T-helper 2 cell treated with Interferon-gamma antibody and Interleukin-4, amounts not matched to agents 5 μg/mL and 100 μg/mL, for 36 hours (primary cell): ENCODE measurements at regions not wholly inside any gene's neighbourhood (a gene's known extent, or its start where the extent isn't known, plus 50 kb on each side); places are given as distances from the start of the nearest gene placed in this dataset.
"Not testable (repeated sequence)": the region's sequence is repeated elsewhere in the genome, so short reads cannot be mapped to it uniquely, and the experiment has no call there.

Experiments used
- DNase-seq: peaks from one replicate; pipeline ENCODE4 v3.0.0; 2021; ENCODE audit warnings: low spot score
- H3K27ac Mint-ChIP-seq: one replicate; pipeline ENCODE4 v1.8.0; 2021; ENCODE audit warnings: mild to moderate bottlenecking, mixed read lengths
- H3K27me3 Mint-ChIP-seq: one replicate; pipeline ENCODE4 v1.8.0; 2021; ENCODE audit warnings: low read depth, mixed read lengths
- H3K36me3 Mint-ChIP-seq: one replicate; pipeline ENCODE4 v1.8.0; 2021; ENCODE audit warnings: low read depth, mixed read lengths
- H3K4me1 Mint-ChIP-seq: one replicate; pipeline ENCODE4 v1.8.0; 2021; ENCODE audit warnings: low read depth, mixed read lengths
- H3K4me3 Mint-ChIP-seq: one replicate; pipeline ENCODE4 v1.8.0; 2022; ENCODE audit warnings: mild to moderate bottlenecking, moderate library complexity, mixed read lengths
- H3K9me3 Mint-ChIP-seq: one replicate; pipeline ENCODE4 v1.8.0; 2021; ENCODE audit warnings: mixed read lengths

DNA sequence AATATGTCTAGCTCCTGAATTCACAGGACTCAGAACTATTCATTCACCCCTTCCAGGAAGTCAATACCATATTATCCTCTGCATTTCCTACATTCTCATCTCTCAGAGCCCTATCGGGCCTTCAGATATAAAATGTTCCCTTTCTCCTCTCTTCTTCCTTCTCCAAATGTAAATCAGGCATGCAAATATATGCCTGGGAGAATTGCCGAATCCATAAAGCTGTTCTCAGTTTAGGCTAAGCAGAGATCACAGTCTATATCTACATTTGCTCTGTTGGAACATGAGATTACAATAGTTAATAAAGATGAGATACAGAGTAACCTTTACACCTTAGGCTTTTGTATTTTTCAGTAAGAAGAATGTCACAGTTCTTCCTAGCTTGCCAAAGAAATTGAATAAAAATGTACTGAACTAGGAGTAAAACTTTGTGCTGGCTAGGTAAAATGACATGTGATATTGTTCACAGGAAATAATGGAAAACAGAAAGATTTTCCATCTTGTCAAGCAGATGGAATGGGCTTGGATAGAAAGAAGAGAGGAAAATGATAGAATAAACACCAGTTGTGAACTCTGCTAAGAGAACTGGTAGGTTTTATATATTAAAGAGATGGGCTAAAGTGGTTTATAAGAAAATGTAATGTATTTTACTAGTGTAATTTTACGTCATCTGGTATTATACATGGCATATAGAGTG, 161.5 kb downstream of the NRIP1 start:
- Mint-ChIP-seq H3K36me3 (no peaks in the 10 kb centered on the region), H3K9me3 (no peaks in the 10 kb centered on the region), H3K4me3 (no peak overlapping the region), H3K27me3 (no peaks in the 10 kb centered on the region), H3K4me1 (peaks cover 11% of the 10 kb centered on the region), H3K27ac (no peak overlapping the region)
- no peak for DNase-seq

DNA sequence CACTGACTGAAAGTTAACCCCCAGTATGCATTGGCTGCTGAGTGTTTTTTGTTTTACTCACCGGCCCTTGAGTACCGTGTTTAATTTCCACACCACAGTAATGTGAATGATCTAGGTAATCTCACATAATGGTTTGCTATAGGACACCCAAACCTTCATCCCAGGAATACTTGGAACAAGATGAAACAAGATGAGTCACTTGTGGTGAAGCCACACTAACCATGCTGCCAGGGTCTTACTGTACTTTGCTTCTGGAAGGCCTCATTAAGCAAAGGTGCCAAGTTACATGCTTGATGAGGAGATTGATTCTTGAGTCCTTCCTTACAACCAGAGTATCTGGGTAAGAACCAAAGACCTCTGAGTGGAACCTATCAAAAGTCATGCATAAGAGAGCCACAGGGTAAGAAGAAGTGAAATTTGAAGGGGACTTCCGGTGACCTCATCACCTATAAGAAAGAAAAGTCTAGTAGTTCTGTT, 163.3 kb downstream of the NRIP1 start:
- Mint-ChIP-seq H3K4me3 (no peak overlapping the region), H3K27me3 (no peaks in the 10 kb centered on the region), H3K36me3 (no peaks in the 10 kb centered on the region), H3K4me1 (peaks cover 11% of the 10 kb centered on the region), H3K9me3 (no peaks in the 10 kb centered on the region), H3K27ac (no peak overlapping the region)
- peak; percentile 19 for DNase-seq

DNA sequence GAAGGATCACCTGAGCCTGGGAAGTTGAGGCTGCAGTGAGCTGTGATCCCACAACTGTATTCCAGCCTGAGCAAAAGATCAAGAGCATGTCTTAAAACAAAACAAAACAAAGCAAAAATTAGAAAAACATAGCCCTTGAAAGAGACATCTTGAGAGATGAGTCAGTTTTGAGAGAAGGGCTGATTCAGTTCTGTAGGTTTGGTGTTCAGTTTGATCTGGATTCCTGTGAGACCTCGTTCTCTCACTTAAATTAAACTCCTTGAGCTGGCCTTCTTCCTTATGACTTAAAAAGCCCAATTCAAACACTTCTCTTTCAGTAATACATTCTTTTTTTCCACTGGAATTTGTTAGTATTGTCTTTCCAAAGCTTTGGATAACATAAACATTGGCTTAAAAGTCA, 164.2 kb downstream of the NRIP1 start:
- H3K9me3 Mint-ChIP-seq = no peaks in the 10 kb centered on the region
- H3K4me3 Mint-ChIP-seq = no peak overlapping the region
- DNase-seq = no peak
- H3K4me1 Mint-ChIP-seq = peaks cover 11% of the 10 kb centered on the region
- no peaks in the 10 kb centered on the region for H3K36me3 Mint-ChIP-seq
- no peaks in the 10 kb centered on the region for H3K27me3 Mint-ChIP-seq
- no peak overlapping the region for H3K27ac Mint-ChIP-seq

DNA sequence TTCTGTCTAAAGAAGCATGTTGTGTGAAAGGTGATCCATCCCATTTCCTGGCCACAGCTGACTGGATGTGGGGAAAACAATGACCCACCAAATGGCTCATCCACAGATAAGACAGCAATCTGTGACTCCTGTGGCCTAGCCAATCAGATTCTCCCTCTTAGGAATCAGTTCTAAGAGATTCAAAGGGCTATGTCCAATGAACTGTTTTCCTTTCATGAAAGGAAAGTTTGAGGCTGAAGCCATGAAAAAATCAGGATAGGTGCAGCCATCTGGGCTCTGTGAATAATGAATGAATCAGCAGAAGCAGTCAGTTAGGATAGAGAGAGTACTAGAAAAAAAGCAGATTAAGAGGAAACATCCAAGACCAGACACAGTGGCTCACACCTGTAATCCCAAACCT, 164.7 kb downstream of the NRIP1 start:
- H3K4me3 Mint-ChIP-seq = no peak overlapping the region
- H3K4me1 Mint-ChIP-seq = peaks cover 11% of the 10 kb centered on the region
- no peak for DNase-seq
- no peaks in the 10 kb centered on the region for H3K9me3 Mint-ChIP-seq
- no peak overlapping the region for H3K27ac Mint-ChIP-seq
- no peaks in the 10 kb centered on the region for H3K27me3 Mint-ChIP-seq
- H3K36me3 Mint-ChIP-seq = no peaks in the 10 kb centered on the region

DNA sequence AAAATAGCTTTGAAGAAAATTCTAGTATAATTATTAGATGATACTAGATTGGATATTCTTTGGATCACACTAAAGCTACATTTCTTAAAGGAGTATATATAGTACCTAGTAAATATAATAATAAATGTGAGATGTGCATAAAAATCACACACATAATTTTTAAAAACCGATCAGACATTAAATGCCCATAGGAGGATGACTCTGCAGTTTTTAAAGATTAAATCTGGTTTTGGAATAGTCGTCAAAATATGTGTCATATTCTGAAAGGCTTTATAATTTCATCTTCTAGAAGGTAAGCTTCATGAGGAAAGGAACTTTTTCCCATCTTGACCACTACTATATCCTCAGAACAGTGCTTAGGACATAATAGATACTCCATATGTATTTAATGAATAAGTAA, 169.0 kb downstream of the NRIP1 start:
- H3K36me3 Mint-ChIP-seq = no peaks in the 10 kb centered on the region
- no peak overlapping the region for H3K27ac Mint-ChIP-seq
- peaks cover 5% of the 10 kb centered on the region for H3K4me1 Mint-ChIP-seq
- no peak for DNase-seq
- no peak overlapping the region for H3K4me3 Mint-ChIP-seq
- H3K9me3 Mint-ChIP-seq = no peaks in the 10 kb centered on the region
- H3K27me3 Mint-ChIP-seq = no peaks in the 10 kb centered on the region

DNA sequence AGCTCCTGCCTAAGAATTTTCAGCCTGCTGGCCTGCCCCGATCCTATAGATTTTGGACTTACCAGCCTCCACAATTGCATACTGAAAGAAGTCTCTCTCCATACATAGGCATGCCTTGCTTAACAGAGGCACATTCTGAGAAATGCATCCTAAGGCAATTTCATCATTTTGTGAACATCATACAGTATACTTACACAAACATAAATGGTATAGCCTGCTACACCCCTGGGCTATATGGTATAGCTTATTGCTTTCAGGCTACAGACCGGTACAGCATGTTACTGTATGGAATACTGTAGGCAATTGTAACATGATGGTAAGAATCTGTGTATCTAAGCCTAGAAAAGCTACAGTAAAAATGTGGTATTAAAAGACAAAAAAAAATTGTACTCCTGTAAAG, 174.7 kb downstream of the NRIP1 start:
- Mint-ChIP-seq H3K4me3 (no peak overlapping the region), H3K4me1 (no peaks in the 10 kb centered on the region), H3K27ac (no peak overlapping the region), H3K9me3 (no peaks in the 10 kb centered on the region), H3K27me3 (no peaks in the 10 kb centered on the region), H3K36me3 (no peaks in the 10 kb centered on the region)
- DNase-seq = no peak

DNA sequence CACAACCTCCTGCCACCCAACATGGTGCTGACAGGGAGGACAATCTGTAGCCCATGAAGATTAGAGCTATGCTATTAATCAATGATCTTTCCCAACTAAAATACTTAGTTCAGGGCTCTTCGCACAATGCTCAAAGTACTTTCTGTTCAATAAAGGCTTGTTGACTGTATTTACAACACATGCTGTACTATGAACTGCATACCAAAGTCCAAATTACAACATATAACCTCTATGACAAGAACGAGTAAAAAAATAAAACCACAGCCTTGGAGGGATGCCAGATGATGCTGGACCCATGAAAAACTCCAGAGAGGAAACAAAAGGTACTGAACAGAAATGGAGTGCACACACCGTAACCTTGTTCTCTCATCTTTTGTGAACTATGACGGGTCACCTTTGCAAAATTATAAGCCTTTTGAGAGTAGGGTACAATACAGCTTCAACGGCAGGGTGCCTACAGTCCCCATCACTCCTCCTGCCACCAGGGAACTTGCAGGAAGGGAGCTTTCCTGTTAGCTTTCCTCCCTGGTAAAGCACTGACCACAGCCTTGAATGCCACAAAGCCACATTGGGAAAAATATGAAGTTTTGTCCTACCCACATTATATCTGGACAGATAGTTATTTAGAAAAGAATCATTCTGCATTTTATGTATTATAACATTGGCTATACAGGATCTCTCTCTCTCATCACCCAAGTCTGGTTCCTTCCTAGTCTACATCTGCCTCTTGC, 175.6 kb downstream of the NRIP1 start:
- Mint-ChIP-seq H3K27me3 (no peaks in the 10 kb centered on the region), H3K4me1 (no peaks in the 10 kb centered on the region), H3K9me3 (no peaks in the 10 kb centered on the region), H3K27ac (no peak overlapping the region), H3K4me3 (no peak overlapping the region), H3K36me3 (no peaks in the 10 kb centered on the region)
- DNase-seq = no peak

DNA sequence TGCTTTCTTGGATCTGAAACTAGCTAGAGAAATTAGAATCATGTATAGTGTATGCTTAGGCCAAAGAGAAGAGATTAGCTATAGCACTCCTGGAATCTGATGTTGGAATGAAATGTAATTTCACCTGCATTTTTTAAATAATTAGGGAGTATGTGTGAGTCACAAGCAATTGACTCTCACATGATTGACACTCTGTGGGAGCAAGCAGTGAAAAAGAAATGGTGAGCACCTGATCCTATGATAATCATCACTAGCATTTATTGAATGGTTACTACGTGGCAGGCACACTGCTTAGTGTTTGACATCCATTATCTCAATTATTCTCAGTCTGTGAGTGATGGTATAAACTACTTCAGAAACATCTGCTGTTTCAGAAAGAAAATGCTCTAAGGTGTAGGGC, 176.6 kb downstream of the NRIP1 start:
- no peak overlapping the region for H3K27ac Mint-ChIP-seq
- no peaks in the 10 kb centered on the region for H3K4me1 Mint-ChIP-seq
- no peaks in the 10 kb centered on the region for H3K9me3 Mint-ChIP-seq
- no peak for DNase-seq
- H3K4me3 Mint-ChIP-seq = no peak overlapping the region
- H3K27me3 Mint-ChIP-seq = no peaks in the 10 kb centered on the region
- H3K36me3 Mint-ChIP-seq = no peaks in the 10 kb centered on the region

DNA sequence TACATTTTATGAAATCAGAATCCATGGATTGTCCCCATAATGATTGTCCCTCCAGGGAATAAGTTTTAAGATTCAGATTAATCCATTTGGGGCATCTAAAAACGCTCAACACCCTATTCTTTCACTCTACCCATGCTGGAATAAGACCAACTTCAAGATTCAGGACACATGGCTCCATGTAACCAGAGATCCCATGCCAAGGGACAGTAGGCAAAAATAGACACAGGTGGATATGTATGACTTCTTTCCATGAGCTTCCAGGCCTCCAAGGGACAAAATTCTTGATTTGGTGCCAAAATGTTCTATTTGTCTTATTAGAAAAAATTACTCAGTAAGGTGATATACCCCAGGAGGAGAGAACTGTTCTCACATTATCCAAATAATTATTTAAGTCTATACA, 178.8 kb downstream of the NRIP1 start:
- Mint-ChIP-seq H3K9me3 (no peaks in the 10 kb centered on the region), H3K27me3 (no peaks in the 10 kb centered on the region), H3K4me1 (no peaks in the 10 kb centered on the region), H3K27ac (no peak overlapping the region), H3K4me3 (no peak overlapping the region), H3K36me3 (no peaks in the 10 kb centered on the region)
- DNase-seq = no peak

DNA sequence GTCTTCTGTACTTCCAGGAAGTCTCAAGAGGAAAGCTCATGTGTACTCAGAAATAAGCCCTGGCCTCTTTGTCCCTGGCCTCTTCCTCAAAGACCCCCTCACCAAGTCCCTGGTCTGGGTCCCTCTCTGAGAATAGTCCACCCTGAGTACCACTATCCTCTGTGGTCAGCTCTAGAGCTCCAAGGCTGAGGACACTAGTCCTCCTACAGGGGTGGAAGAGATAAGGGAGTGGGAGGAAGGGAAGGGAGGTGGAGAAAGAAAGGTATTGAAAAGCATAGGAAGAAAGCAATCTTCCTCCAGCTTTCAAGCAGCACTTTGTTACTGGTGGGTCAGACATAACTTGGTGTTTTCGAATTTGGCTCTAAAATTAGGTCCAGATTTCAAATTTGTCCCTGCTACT, 181.4 kb downstream of the NRIP1 start:
- Mint-ChIP-seq H3K27ac (no peak overlapping the region), H3K4me1 (no peaks in the 10 kb centered on the region), H3K36me3 (no peaks in the 10 kb centered on the region), H3K9me3 (no peaks in the 10 kb centered on the region), H3K4me3 (no peak overlapping the region), H3K27me3 (no peaks in the 10 kb centered on the region)
- no peak for DNase-seq

DNA sequence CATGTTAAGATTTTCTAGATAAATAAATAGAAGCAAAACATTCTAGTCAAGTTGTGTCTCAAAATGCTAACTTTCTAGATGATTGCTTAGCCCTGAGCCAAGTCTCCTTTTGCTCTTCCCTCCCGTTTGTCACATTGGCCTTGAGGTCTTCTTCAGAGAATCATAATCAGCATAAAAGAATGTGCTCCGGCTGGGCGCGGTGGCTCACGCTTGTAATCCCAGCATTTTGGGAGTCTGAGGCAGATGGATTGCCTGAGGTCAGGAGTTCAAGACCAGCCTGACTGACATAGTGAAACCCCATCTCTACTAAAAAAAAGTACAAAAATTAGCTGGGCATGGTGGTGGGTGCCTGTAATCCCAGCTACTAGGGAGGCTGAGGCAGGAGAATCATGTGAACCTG, 182.3 kb downstream of the NRIP1 start:
- H3K4me3 Mint-ChIP-seq, H3K27me3 Mint-ChIP-seq, H3K4me1 Mint-ChIP-seq, DNase-seq, H3K9me3 Mint-ChIP-seq, H3K27ac Mint-ChIP-seq, H3K36me3 Mint-ChIP-seq: not testable (repeated sequence)

DNA sequence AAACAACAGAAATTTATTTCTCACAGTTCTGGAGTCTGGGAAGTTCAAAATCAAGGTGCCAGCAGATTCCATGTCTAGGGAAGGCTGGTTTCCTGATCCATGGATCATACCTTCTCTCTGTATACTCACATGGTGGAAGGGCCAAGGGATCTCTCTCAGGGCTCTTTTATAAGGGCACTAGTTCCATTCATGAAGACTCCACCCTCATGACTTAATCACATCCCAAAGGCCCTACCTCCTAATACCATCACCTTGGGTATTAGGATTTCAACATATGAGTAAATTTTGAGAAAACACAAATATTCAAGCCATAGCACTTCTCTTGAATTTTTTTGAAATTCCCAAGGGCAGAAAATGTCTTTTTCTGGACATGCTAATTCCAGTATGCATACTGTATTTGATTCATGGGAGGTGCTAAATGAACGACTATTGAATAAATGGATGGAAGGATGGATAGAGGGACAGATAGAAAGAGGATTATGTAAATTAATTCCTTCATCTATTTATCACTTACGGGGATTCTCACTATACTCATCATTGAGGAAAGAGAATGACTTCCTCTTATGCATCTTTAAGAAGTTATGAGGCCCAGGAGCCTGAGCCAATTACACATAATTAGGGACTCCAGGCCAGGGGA, 182.8 kb downstream of the NRIP1 start:
- Mint-ChIP-seq H3K4me3 (no peak overlapping the region), H3K4me1 (no peaks in the 10 kb centered on the region), H3K9me3 (no peaks in the 10 kb centered on the region), H3K36me3 (no peaks in the 10 kb centered on the region), H3K27ac (no peak overlapping the region), H3K27me3 (no peaks in the 10 kb centered on the region)
- DNase-seq = no peak

DNA sequence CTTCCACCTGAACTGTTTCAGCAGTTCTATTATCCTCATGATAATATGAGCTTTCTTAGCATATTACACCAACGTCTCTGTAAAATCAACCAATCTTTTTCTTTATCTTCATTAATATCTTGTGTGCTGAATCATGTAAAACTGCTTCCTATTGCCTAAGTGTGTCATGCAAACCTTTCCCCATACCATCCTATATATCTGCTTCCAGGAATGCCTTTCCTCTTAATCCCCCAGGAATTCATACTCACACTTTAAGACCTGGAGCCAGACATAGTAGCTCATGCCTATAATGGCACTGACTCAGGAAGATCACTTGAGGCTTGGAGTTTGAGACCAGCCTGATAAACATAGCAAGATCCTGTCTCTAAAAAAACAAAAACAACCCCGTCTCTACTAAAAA, 183.9 kb downstream of the NRIP1 start:
- Mint-ChIP-seq H3K27ac (no peak overlapping the region), H3K27me3 (no peaks in the 10 kb centered on the region), H3K4me3 (no peak overlapping the region), H3K9me3 (no peaks in the 10 kb centered on the region), H3K36me3 (no peaks in the 10 kb centered on the region), H3K4me1 (no peaks in the 10 kb centered on the region)
- no peak for DNase-seq

DNA sequence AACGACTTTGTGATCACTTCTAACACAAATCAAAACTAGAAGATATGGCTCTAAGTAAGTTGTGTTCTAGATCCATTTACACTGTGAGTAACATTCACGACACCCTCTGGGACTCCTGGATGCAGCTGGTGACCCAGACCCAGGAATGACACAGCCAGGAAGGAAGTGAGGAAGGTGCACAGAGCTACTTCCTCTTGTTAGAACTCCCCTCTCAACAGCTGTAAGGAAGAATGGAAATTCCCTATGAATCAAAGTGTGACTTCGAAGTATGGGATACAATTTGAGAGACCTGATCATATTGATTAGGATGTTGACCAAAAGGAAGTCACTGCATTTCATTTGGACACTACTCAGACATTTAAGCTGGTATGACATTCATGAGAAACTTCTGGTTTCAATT, 185.3 kb downstream of the NRIP1 start:
- H3K9me3 Mint-ChIP-seq = no peaks in the 10 kb centered on the region
- no peaks in the 10 kb centered on the region for H3K36me3 Mint-ChIP-seq
- H3K4me3 Mint-ChIP-seq = no peak overlapping the region
- no peak overlapping the region for H3K27ac Mint-ChIP-seq
- no peaks in the 10 kb centered on the region for H3K27me3 Mint-ChIP-seq
- no peaks in the 10 kb centered on the region for H3K4me1 Mint-ChIP-seq
- DNase-seq = no peak
